Skeletal muscle cell (primary cell): ENCODE measurements at regions not wholly inside any gene's neighbourhood (a gene's known extent, or its start where the extent isn't known, plus 50 kb on each side); places are given as distances from the start of the nearest gene placed in this dataset.

ENCODE experiments used
- DNase-seq: peaks from one replicate; pipeline ENCODE4 v3.0.0-alpha.2; 2010; ENCODE audit warnings: low read depth
- H3K4me3 ChIP-seq: 2 replicates; pipeline ENCODE4 v1.5.1; 2011; ENCODE audit warnings: low read depth, mild to moderate bottlenecking, control low read depth, low read length, moderate library complexity

GRCh38 chr1:56329970-56330369 is 249.4 kb downstream of the PLPP3 start:
- no peak for DNase-seq
- H3K4me3 ChIP-seq = no peak overlapping the region

GRCh38 chr1:56327195-56327594 is 252.2 kb downstream of the PLPP3 start:
- H3K4me3 ChIP-seq = no peak overlapping the region

GRCh38 chr1:56326056-56326455 is 253.3 kb downstream of the PLPP3 start:
- DNase-seq = no peak
- H3K4me3 ChIP-seq = no peak overlapping the region

More at GRCh38 chr1:56327195-56327594, 252.2 kb downstream of the PLPP3 start:
- DNase-seq = no peak

- no peak for DNase-seq
- no peak overlapping the region for H3K4me3 ChIP-seq
Observed at GRCh38 chr1:56324504-56324903, 254.9 kb downstream of the PLPP3 start.

- no peak overlapping the region for H3K4me3 ChIP-seq
- DNase-seq = no peak
Observed at GRCh38 chr1:56322211-56322610, 257.2 kb downstream of the PLPP3 start.

GRCh38 chr1:56321150-56321490 is 258.2 kb downstream of the PLPP3 start:
- H3K4me3 ChIP-seq = no peak overlapping the region
- no peak for DNase-seq

GRCh38 chr1:56320464-56321149 is 258.8 kb downstream of the PLPP3 start:
- no peak for DNase-seq
- H3K4me3 ChIP-seq = no peak overlapping the region

- no peak for DNase-seq
- no peak overlapping the region for H3K4me3 ChIP-seq
Observed at GRCh38 chr1:56317722-56318121, 261.6 kb downstream of the PLPP3 start.

GRCh38 chr1:56315293-56315942 is 263.9 kb downstream of the PLPP3 start:
- no peak for DNase-seq
- H3K4me3 ChIP-seq = no peak overlapping the region

GRCh38 chr1:56313560-56313959 is 265.8 kb downstream of the PLPP3 start:
- no peak for DNase-seq
- H3K4me3 ChIP-seq = no peak overlapping the region

- no peak for DNase-seq
- H3K4me3 ChIP-seq = no peak overlapping the region
Observed at GRCh38 chr1:56311766-56312165, 267.6 kb downstream of the PLPP3 start.

- no peak overlapping the region for H3K4me3 ChIP-seq
- no peak for DNase-seq
Observed at GRCh38 chr1:56310945-56311344, 268.4 kb downstream of the PLPP3 start.

- no peak overlapping the region for H3K4me3 ChIP-seq
- no peak for DNase-seq
Observed at GRCh38 chr1:56309065-56309464, 270.3 kb downstream of the PLPP3 start.

- no peak overlapping the region for H3K4me3 ChIP-seq
- no peak for DNase-seq
Observed at GRCh38 chr1:56304975-56305374, 274.4 kb downstream of the PLPP3 start.

GRCh38 chr1:56303805-56304204 is 275.6 kb downstream of the PLPP3 start:
- no peak overlapping the region for H3K4me3 ChIP-seq
- no peak for DNase-seq

- DNase-seq = no peak
- no peak overlapping the region for H3K4me3 ChIP-seq
Observed at GRCh38 chr1:56302878-56303277, 276.5 kb downstream of the PLPP3 start.

GRCh38 chr1:56301791-56302190 is 277.6 kb downstream of the PLPP3 start:
- H3K4me3 ChIP-seq = no peak overlapping the region
- peak; percentile 53 for DNase-seq

GRCh38 chr1:56300836-56301235 is 278.5 kb downstream of the PLPP3 start:
- no peak overlapping the region for H3K4me3 ChIP-seq
- no peak for DNase-seq

GRCh38 chr1:56298866-56299265 is 280.5 kb downstream of the PLPP3 start:
- no peak for DNase-seq

GRCh38 chr1:56297904-56298303 is 281.5 kb downstream of the PLPP3 start:
- no peak for DNase-seq
- H3K4me3 ChIP-seq = no peak overlapping the region

More at GRCh38 chr1:56298866-56299265, 280.5 kb downstream of the PLPP3 start:
- no peak overlapping the region for H3K4me3 ChIP-seq

- H3K4me3 ChIP-seq = no peak overlapping the region
- no peak for DNase-seq
Observed at GRCh38 chr1:56297208-56297607, 282.2 kb downstream of the PLPP3 start.
